Endothelial cell of umbilical vein (primary cell): ENCODE measurements at regions not wholly inside any gene's neighbourhood (a gene's known extent, or its start where the extent isn't known, plus 50 kb on each side); places are given as distances from the start of the nearest gene placed in this dataset.

Experiments
- BruUV-seq: library from RNA; stranded (reverse); fragments of 400-500 nt; replicated peaks from 2 replicates; lab custom pipeline; 2021; lab: Mats Ljungman, UMichigan
- CTCF ChIA-PET: fragments of 300-600, 350-600 bp; sonication (Branson Sonifier 250); formaldehyde crosslinking; loops from one replicate; lab custom pipeline; 2021; ENCODE audit warnings: antibody characterized with exemption, inconsistent platforms; lab: Charles Lee
- POLR2A ChIA-PET: fragments of 300-600, 350-600 bp; sonication (Branson Sonifier 250); formaldehyde crosslinking; loops from one replicate; lab custom pipeline; 2021; ENCODE audit warnings: antibody characterized with exemption, inconsistent platforms; lab: Charles Lee
- DNase-seq: peaks from one replicate; pipeline ENCODE4 v3.0.0-alpha.2; 2011; ENCODE audit warnings: low read depth, low spot score
- FAIRE-seq: peaks from 2 replicates; lab custom pipeline; 2011; peaks lifted over from hg19 to GRCh38; lab: Jason Lieb, UNC
- H2AFZ ChIP-seq: 2 replicates; pipeline ENCODE4 v1.6.0; 2012; ENCODE audit warnings: low read depth, low read length, control low read depth, inconsistent platforms
- H3K27ac ChIP-seq: 2 replicates; pipeline ENCODE4 v1.5.1; 2011; ENCODE audit warnings: low read depth, mild to moderate bottlenecking, control low read depth, low read length, moderate library complexity; ENCODE audit not compliant: insufficient read depth
- H3K27me3 ChIP-seq, 2 experiments: 2 replicates each; pipeline versions ENCODE4 v1.6.0 to v1.6.1; 2011; ENCODE audit warnings: low read length in 2 of 2, mixed read lengths in 1 of 2; ENCODE audit not compliant: control insufficient read depth in 2 of 2, insufficient read depth in 2 of 2
- H3K36me3 ChIP-seq, 2 experiments: 2 replicates in 1 of 2; 3 replicates in 1 of 2; pipeline ENCODE4 v1.5.1; 2011; ENCODE audit warnings: low read length in 2 of 2, mild to moderate bottlenecking in 1 of 2, moderate library complexity in 1 of 2; ENCODE audit not compliant: control insufficient read depth in 2 of 2, insufficient read depth in 2 of 2; ENCODE audit errors: extremely low read depth in 1 of 2
- H3K4me1 ChIP-seq: 3 replicates; pipeline ENCODE4 v1.5.1; 2011; ENCODE audit warnings: mild to moderate bottlenecking, low read length; ENCODE audit not compliant: control insufficient read depth, insufficient read depth; ENCODE audit errors: extremely low read depth
- H3K4me2 ChIP-seq: 2 replicates; pipeline ENCODE4 v1.6.1; 2011; ENCODE audit warnings: low read length, control low read depth, mixed read lengths; ENCODE audit not compliant: insufficient read depth
- H3K4me3 ChIP-seq, 3 experiments: fragments of 200-600 bp in 1 of 3; sonication (generic), shearing (Covaris generic) in 1 of 3; replicated peaks in 1 of 3; 2 replicates each; pipeline ENCODE4 v1.5.1; 2011 to 2016; ENCODE audit warnings: control low read depth in 3 of 3, low read length in 3 of 3, mild to moderate bottlenecking in 2 of 3, inconsistent platforms in 1 of 3, low read depth in 1 of 3, moderate library complexity in 1 of 3; ENCODE audit not compliant: insufficient read depth in 1 of 3
- H3K79me2 ChIP-seq: 2 replicates; pipeline ENCODE4 v1.6.0; 2012; ENCODE audit warnings: low read length, inconsistent platforms; ENCODE audit not compliant: control insufficient read depth, insufficient read depth
- H3K9ac ChIP-seq: replicated peaks from 2 replicates; pipeline ENCODE3; 2011; ENCODE audit warnings: low read length, control low read depth; ENCODE audit not compliant: insufficient read depth; ENCODE audit errors: extremely low read depth
- H3K9me1 ChIP-seq: replicated peaks from 3 replicates; pipeline ENCODE4 v1.6.0; 2011; ENCODE audit warnings: mild to moderate bottlenecking, low read length; ENCODE audit not compliant: control insufficient read depth, insufficient read depth; ENCODE audit errors: extremely low read depth
- H3K9me3 ChIP-seq: replicated peaks from 2 replicates; pipeline ENCODE4 v1.5.1; 2012; ENCODE audit warnings: low read length, inconsistent platforms; ENCODE audit not compliant: control insufficient read depth, insufficient read depth
- H4K20me1 ChIP-seq: replicated peaks from 2 replicates; pipeline ENCODE3; 2011; ENCODE audit warnings: mild to moderate bottlenecking, low read length; ENCODE audit not compliant: control insufficient read depth, insufficient read depth; ENCODE audit errors: extremely low read depth
- EZH2 ChIP-seq: IDR thresholded peaks from 2 replicates; pipeline ENCODE4 v1.6.1; 2012; ENCODE audit warnings: borderline replicate concordance, low read depth, mild to moderate bottlenecking, moderate library complexity, low read length, inconsistent platforms; ENCODE audit not compliant: severe bottlenecking
- GATA2 ChIP-seq: IDR thresholded peaks from 2 replicates; pipeline ENCODE4 v1.7.0; 2011; ENCODE audit warnings: low read depth, mild to moderate bottlenecking, moderate library complexity, mixed read lengths, low read length; ENCODE audit not compliant: insufficient read length, insufficient read depth
- JUN ChIP-seq: IDR thresholded peaks from 2 replicates; pipeline ENCODE4 v1.6.1; 2011; ENCODE audit warnings: borderline replicate concordance, low read depth; ENCODE audit not compliant: insufficient read length, insufficient read depth
- MYC ChIP-seq: IDR thresholded peaks from one replicate; pipeline ENCODE4 v1.6.1; 2011; ENCODE audit warnings: mild to moderate bottlenecking, low read depth, low read length
- dilution Hi-C: fragments of 300-500 bp; cut with MboI; formaldehyde crosslinking; loops from one replicate; pipeline ENCODE4 v1.15.0; 2019; ENCODE audit warnings: low sequenced_read_pairs; ENCODE audit not compliant: extremely low pct_ligation_motif_present
- intact Hi-C: fragments of 100-400 bp; cut with micrococcal nuclease; formaldehyde crosslinking; loops from one replicate; pipeline ENCODE4 v1.10.0; 2022

DNA sequence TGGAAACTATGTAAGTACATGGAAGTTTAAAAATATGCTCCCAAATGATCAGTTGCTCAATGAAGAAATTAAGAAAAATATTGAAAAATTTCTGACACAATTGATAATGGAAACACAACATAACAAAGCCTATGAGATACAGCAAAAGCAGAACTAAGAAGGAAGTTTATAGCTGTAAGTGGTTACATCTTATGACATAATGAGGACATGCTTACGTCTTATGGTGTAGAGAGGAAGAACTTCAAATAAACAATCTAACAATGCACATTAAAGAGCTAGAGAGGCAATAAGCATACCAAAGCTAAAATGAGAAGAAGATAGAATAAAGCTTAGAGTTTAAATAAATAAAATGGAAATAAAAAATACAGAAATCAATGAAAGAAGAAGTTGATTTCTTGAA, 50.0 kb upstream of the CEACAM21 start:
- H3K79me2 ChIP-seq = no peaks in the 10 kb centered on the region
- H3K9me1 ChIP-seq = no peaks in the 10 kb centered on the region
- no peak for TF ChIP-seq JUN
- no peak for TF ChIP-seq GATA2
- no peak for TF ChIP-seq MYC
- no peak for TF ChIP-seq EZH2
- no peak overlapping the region for H3K9ac ChIP-seq
- ChIA-PET CTCF (interaction anchor here (1.0 kb wide), 2 partner anchors 37 to 46 kb away, joined by 3 read pairs; no protein-coding TSS in a partner anchor), POLR2A (no interaction called here)
- no peak overlapping the region for H2AFZ ChIP-seq
- H3K9me3 ChIP-seq = peaks cover 6% of the 10 kb centered on the region
- peaks cover 19% of the 10 kb centered on the region for H3K4me1 ChIP-seq
- intact Hi-C loops (no loop called here), dilution Hi-C loops (no loop called here)
- H3K4me2 ChIP-seq = no peak overlapping the region
- H3K36me3 ChIP-seq = no peaks in the 10 kb centered on the region
- H3K4me3 ChIP-seq = no peak overlapping the region
- no peak for FAIRE-seq
- BruUV-seq = no TSS peak
- no peak for DNase-seq
- no peaks in the 10 kb centered on the region for H4K20me1 ChIP-seq
- H3K27me3 ChIP-seq = peaks cover 45 to 58% of the 10 kb centered on the region in 2 experiments
- no peak overlapping the region for H3K27ac ChIP-seq
